ENCODE measurements at regions not wholly inside any gene's neighbourhood (a gene's known extent, or its start where the extent isn't known, plus 50 kb on each side); places are given as distances from the start of the nearest gene placed in this dataset.

GRCh38 chr2:222782201-222782730 is 78.6 kb upstream of the ACSL3 start:
- no peak for TF ChIP-seq ZNF274 (IDR thresholded peaks at IDR 0.05; ENCODE audit: low read depth, low read length)
- TF ChIP-seq YY1 (IDR thresholded peaks at IDR 0.05; ENCODE audit: insufficient read depth, insufficient read length), result no peak
- no peak for TF ChIP-seq SUZ12 (IDR thresholded peaks at IDR 0.05; ENCODE audit: extremely low read depth, insufficient read depth, insufficient read length)
